Adrenal gland (tissue), 5 donors: ENCODE measurements at regions not wholly inside any gene's neighbourhood (a gene's known extent, or its start where the extent isn't known, plus 50 kb on each side); places are given as distances from the start of the nearest gene placed in this dataset.

ENCODE experiments used
- POLR2A ChIP-seq, 2 donors: fragments of 450-650 bp; IDR thresholded peaks; one replicate each; pipeline ENCODE4 v1.6.1; 2017; ENCODE audit warnings: antibody characterized with exemption in 2 of 2, mild to moderate bottlenecking in 2 of 2, moderate library complexity in 1 of 2
- TF ChIP-seq, protein P1 (sequence below), 6 experiments: fragments of 450-650 bp in 4 of 6; fragments of 200-600 bp in 2 of 6; sonication (generic) in 1 of 6; IDR thresholded peaks; 1 replicate in 5 of 6; 2 replicates in 1 of 6; pipeline versions ENCODE4 v1.5.1 to v1.8.0; 2016 to 2021; ENCODE audit warnings: antibody characterized with exemption in 6 of 6, mild to moderate bottlenecking in 2 of 6, moderate library complexity in 1 of 6
- donor health status: DM: no; HTN: no; CAD: no.

DNA sequence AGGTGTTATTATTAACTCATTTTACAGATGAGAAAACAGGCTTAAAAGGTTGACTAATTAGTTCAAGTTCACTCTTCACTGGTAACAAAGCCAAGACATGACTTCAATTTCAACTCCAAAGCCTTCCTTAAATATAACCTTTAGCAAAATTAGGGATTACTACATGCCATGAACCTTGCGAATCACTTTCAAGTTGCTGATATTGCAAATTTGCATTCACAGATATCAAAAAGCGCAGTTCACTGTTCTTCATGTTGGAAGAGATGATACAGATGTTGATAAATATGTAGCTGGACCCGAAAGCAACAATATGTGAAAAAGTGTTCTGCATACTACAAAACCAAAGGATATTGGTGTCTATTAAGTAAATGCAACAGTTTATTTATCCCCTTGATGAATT is 210.8 kb upstream of the GYPA start:
- TF ChIP-seq, protein P1, sequence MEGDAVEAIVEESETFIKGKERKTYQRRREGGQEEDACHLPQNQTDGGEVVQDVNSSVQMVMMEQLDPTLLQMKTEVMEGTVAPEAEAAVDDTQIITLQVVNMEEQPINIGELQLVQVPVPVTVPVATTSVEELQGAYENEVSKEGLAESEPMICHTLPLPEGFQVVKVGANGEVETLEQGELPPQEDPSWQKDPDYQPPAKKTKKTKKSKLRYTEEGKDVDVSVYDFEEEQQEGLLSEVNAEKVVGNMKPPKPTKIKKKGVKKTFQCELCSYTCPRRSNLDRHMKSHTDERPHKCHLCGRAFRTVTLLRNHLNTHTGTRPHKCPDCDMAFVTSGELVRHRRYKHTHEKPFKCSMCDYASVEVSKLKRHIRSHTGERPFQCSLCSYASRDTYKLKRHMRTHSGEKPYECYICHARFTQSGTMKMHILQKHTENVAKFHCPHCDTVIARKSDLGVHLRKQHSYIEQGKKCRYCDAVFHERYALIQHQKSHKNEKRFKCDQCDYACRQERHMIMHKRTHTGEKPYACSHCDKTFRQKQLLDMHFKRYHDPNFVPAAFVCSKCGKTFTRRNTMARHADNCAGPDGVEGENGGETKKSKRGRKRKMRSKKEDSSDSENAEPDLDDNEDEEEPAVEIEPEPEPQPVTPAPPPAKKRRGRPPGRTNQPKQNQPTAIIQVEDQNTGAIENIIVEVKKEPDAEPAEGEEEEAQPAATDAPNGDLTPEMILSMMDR (IDR thresholded peaks at IDR 0.05) = no peak
- no peak for TF ChIP-seq POLR2A (IDR thresholded peaks at IDR 0.05)
